GM12878 (cell line): ENCODE measurements at regions not wholly inside any gene's neighbourhood (a gene's known extent, or its start where the extent isn't known, plus 50 kb on each side); places are given as distances from the start of the nearest gene placed in this dataset.

Experiments
- BACH1 ChIP-seq: fragments of 450-650 bp; IDR thresholded peaks from 2 replicates; pipeline ENCODE4 v1.6.1; 2017; ENCODE audit warnings: mild to moderate bottlenecking, borderline replicate concordance
- CBX5 ChIP-seq: sonication (generic); IDR thresholded peaks from 2 replicates; pipeline ENCODE4 v1.6.1; 2016; ENCODE audit warnings: low read depth, moderate library complexity, mild to moderate bottlenecking, inconsistent platforms
- DPF2 ChIP-seq: fragments of 450-650 bp; IDR thresholded peaks from 2 replicates; pipeline ENCODE4 v1.6.1; 2017; ENCODE audit warnings: mild to moderate bottlenecking
- GATAD2B ChIP-seq: fragments of 450-650 bp; conservative IDR thresholded peaks from 2 replicates; pipeline ENCODE4 v1.6.1; 2017; ENCODE audit warnings: low read depth, mild to moderate bottlenecking, moderate library complexity
- HCFC1 ChIP-seq: fragments of 150-350 bp; IDR thresholded peaks from 2 replicates; pipeline ENCODE4 v1.6.1; 2014; ENCODE audit warnings: low read length
- HDAC2 ChIP-seq: fragments of 200-600 bp; sonication (generic); IDR thresholded peaks from 2 replicates; pipeline ENCODE4 v1.6.1; 2017
- HDGF ChIP-seq: fragments of 450-650 bp; IDR thresholded peaks from 2 replicates; pipeline ENCODE4 v1.6.1; 2016; ENCODE audit warnings: antibody characterized with exemption
- IRF4 ChIP-seq: IDR thresholded peaks from 2 replicates; pipeline ENCODE4 v1.6.1; 2011; ENCODE audit warnings: low read depth, low read length
- MLLT1 ChIP-seq: fragments of 450-650 bp; IDR thresholded peaks from 2 replicates; pipeline ENCODE4 v1.6.1; 2016; ENCODE audit warnings: mild to moderate bottlenecking
- NBN ChIP-seq: fragments of 450-650 bp; IDR thresholded peaks from 2 replicates; pipeline ENCODE4 v1.6.1; 2016
- NR2C1 ChIP-seq: fragments of 450-650 bp; IDR thresholded peaks from 2 replicates; pipeline ENCODE4 v1.6.1; 2017; ENCODE audit warnings: antibody characterized with exemption, mild to moderate bottlenecking, moderate library complexity
- NRF1 ChIP-seq: conservative IDR thresholded peaks from 2 replicates; pipeline ENCODE4 v1.6.1; 2011; ENCODE audit warnings: mild to moderate bottlenecking, low read depth, low read length, improper control_type of control experiment
- PAX5 ChIP-seq: IDR thresholded peaks from 2 replicates; pipeline ENCODE4 v1.6.1; 2011; ENCODE audit warnings: low read depth, low read length, borderline replicate concordance
- PAX8 ChIP-seq: fragments of 450-650 bp; IDR thresholded peaks from 2 replicates; pipeline ENCODE4 v1.6.1; 2017; ENCODE audit warnings: mild to moderate bottlenecking, moderate library complexity
- PML ChIP-seq: IDR thresholded peaks from 2 replicates; pipeline ENCODE4 v1.6.1; 2012; ENCODE audit warnings: low read length, inconsistent platforms
- POLR2A ChIP-seq: IDR thresholded peaks from 2 replicates; pipeline ENCODE4 v1.6.1; 2011; ENCODE audit warnings: low read depth, mild to moderate bottlenecking, low read length
- RB1 ChIP-seq: fragments of 450-650 bp; formaldehyde crosslinking; IDR thresholded peaks from 2 replicates; pipeline ENCODE4 v1.6.1; 2017; ENCODE audit warnings: mild to moderate bottlenecking, borderline replicate concordance
- REST ChIP-seq: IDR thresholded peaks from 2 replicates; pipeline ENCODE4 v1.6.1; 2012; ENCODE audit warnings: mild to moderate bottlenecking, low read depth, low read length
- SPI1 ChIP-seq: IDR thresholded peaks from 2 replicates; pipeline ENCODE4 v1.6.1; 2011; ENCODE audit warnings: low read depth, mild to moderate bottlenecking, low read length, moderate library complexity, borderline replicate concordance; ENCODE audit not compliant: insufficient read depth
- STAT1 ChIP-seq: fragments of 450-650 bp; conservative IDR thresholded peaks from 2 replicates; pipeline ENCODE4 v1.6.1; 2014; ENCODE audit warnings: antibody characterized with exemption, mild to moderate bottlenecking
- SUPT20H ChIP-seq: IDR thresholded peaks from 2 replicates; pipeline ENCODE4 v1.6.1; 2011; ENCODE audit warnings: low read depth, mild to moderate bottlenecking, low read length, moderate library complexity, borderline replicate concordance; ENCODE audit not compliant: control insufficient read depth
- TAF1 ChIP-seq: IDR thresholded peaks from 2 replicates; pipeline ENCODE4 v1.6.1; 2011; ENCODE audit warnings: mild to moderate bottlenecking, low read depth, low read length, borderline replicate concordance
- USF2 ChIP-seq: IDR thresholded peaks from 2 replicates; pipeline ENCODE4 v1.6.1; 2011; ENCODE audit warnings: low read depth, low read length, improper control_type of control experiment, borderline replicate concordance
- WRNIP1 ChIP-seq: IDR thresholded peaks from 2 replicates; pipeline ENCODE4 v1.6.1; 2011; ENCODE audit warnings: low read depth, low read length, improper control_type of control experiment, borderline replicate concordance
- YBX1 ChIP-seq: fragments of 450-650 bp; IDR thresholded peaks from 2 replicates; pipeline ENCODE4 v1.6.1; 2016; ENCODE audit warnings: antibody characterized with exemption
- ZNF207 ChIP-seq: fragments of 450-650 bp; IDR thresholded peaks from 2 replicates; pipeline ENCODE4 v1.6.1; 2014; ENCODE audit warnings: antibody characterized with exemption, mild to moderate bottlenecking, borderline replicate concordance
- ZNF217 ChIP-seq: fragments of 450-650 bp; IDR thresholded peaks from 2 replicates; pipeline ENCODE4 v1.6.1; 2017; ENCODE audit warnings: antibody characterized with exemption, mild to moderate bottlenecking
- ZNF274 ChIP-seq: IDR thresholded peaks from one replicate; pipeline ENCODE4 v1.8.0; 2011; ENCODE audit not compliant: insufficient read length, insufficient read depth
- ZNF622 ChIP-seq: fragments of 450-650 bp; IDR thresholded peaks from 2 replicates; pipeline ENCODE4 v1.6.1; 2017; ENCODE audit warnings: mild to moderate bottlenecking, inconsistent platforms
- ZSCAN29 ChIP-seq: fragments of 450-650 bp; IDR thresholded peaks from 2 replicates; pipeline ENCODE4 v1.6.1; 2017; ENCODE audit warnings: mild to moderate bottlenecking, moderate library complexity
- ZZZ3 ChIP-seq: IDR thresholded peaks from 2 replicates; pipeline ENCODE4 v1.6.1; 2011; ENCODE audit warnings: low read depth; ENCODE audit not compliant: control insufficient read depth, insufficient read length

- TF ChIP-seq MLLT1 (no peak), ZZZ3 (no peak), PML (no peak), POLR2A (no peak), ZNF207 (no peak), SUPT20H (no peak), STAT1 (no peak), PAX8 (no peak), YBX1 (no peak), ZNF622 (no peak), PAX5 (no peak), WRNIP1 (no peak), ZNF217 (no peak), GATAD2B (no peak), NR2C1 (no peak), NBN (no peak), RB1 (no peak), SPI1 (peak; percentile 63; the same call in 1 of the 2 replicates), NRF1 (no peak), HCFC1 (no peak), ZSCAN29 (no peak), CBX5 (no peak), ZNF274 (no peak), DPF2 (peak; percentile 58; the same call in 1 of the 2 replicates), HDGF (no peak), USF2 (no peak), TAF1 (no peak), REST (no peak), HDAC2 (no peak), IRF4 (0 out of 2 replicates have a peak, but pooled peaks have one; percentile 17), BACH1 (no peak)
Observed at GRCh38 chr18:25518716-25519053, 166.7 kb upstream of the ZNF521 start (continued).
